HCT116 (cell line): ENCODE measurements at regions not wholly inside any gene's neighbourhood (a gene's known extent, or its start where the extent isn't known, plus 50 kb on each side); places are given as distances from the start of the nearest gene placed in this dataset.

Experiments
- ATAC-seq: fragments of 200-7000 bp; cut with Tn5 transposase; 2 replicates; pipeline ENCODE4 v1.9.1; 2020; ENCODE audit warnings: mild to moderate bottlenecking, moderate library complexity
- BruUV-seq: library from RNA; stranded (reverse); fragments of 400-500 nt; replicated peaks from 2 replicates; lab custom pipeline; 2021; lab: Mats Ljungman, UMichigan
- CTCF ChIA-PET: fragments of 300-600 bp; sonication (Branson Sonifier 250); formaldehyde crosslinking; loops from one replicate; lab custom pipeline; 2021; ENCODE audit warnings: antibody characterized with exemption; lab: Charles Lee
- POLR2A ChIA-PET: fragments of 300-600, 350-600 bp; sonication (Branson Sonifier 250); formaldehyde crosslinking; loops from one replicate; lab custom pipeline; 2021; ENCODE audit warnings: antibody characterized with exemption; lab: Charles Lee
- RAD21 ChIA-PET, 2 experiments: fragments of 300-600 bp; sonication (Branson Sonifier 250); formaldehyde crosslinking; loops; one replicate each; lab custom pipeline; 2023; ENCODE audit warnings: low total read pairs in 2 of 2; ENCODE audit not compliant: uncharacterized antibody in 2 of 2, unreplicated experiment in 2 of 2, low non-redundant PET in 1 of 2; lab: Charles Lee
- DNase-seq: peaks from one replicate; pipeline ENCODE4 v3.0.0-alpha.2; 2010; ENCODE audit warnings: low read depth, low spot score
- H2AFZ ChIP-seq: fragments of 200-600 bp; shearing (Covaris generic), sonication (generic); 2 replicates; pipeline ENCODE4 v1.6.1; 2017; ENCODE audit warnings: low read depth, mixed run types, mixed read lengths, antibody characterized with exemption, low read length; ENCODE audit not compliant: poor library complexity, severe bottlenecking
- H3K27ac ChIP-seq: 2 replicates; pipeline ENCODE4 v1.5.1; 2012; ENCODE audit warnings: low read depth, low read length
- H3K27me3 ChIP-seq: fragments of 200-600 bp; sonication (generic); 2 replicates; pipeline ENCODE4 v1.6.1; 2016; ENCODE audit warnings: mixed run types, low read length, mixed read lengths; ENCODE audit not compliant: insufficient read depth
- H3K36me3 ChIP-seq, 2 experiments: fragments of 200-500 bp in 1 of 2; fragments of 200-600 bp in 1 of 2; sonication (Bioruptor generic) in 1 of 2; sonication (generic) in 1 of 2; 2 replicates each; pipeline versions ENCODE4 v1.5.1 to v1.6.1; 2014 to 2016; ENCODE audit warnings: low read length in 2 of 2, inconsistent platforms in 1 of 2, mixed read lengths in 1 of 2, mixed run types in 1 of 2; ENCODE audit not compliant: insufficient read depth in 2 of 2, control insufficient read depth in 1 of 2
- H3K4me1 ChIP-seq, 2 experiments: fragments of 200-600 bp in 1 of 2; sonication (generic) in 1 of 2; 2 replicates each; pipeline versions ENCODE4 v1.5.1 to v1.6.1; 2012 to 2017; ENCODE audit warnings: low read length in 2 of 2, inconsistent platforms in 1 of 2, mild to moderate bottlenecking in 1 of 2, mixed read lengths in 1 of 2, mixed run types in 1 of 2, moderate library complexity in 1 of 2; ENCODE audit not compliant: insufficient read depth in 2 of 2, control insufficient read depth in 1 of 2
- H3K4me2 ChIP-seq: fragments of 200-600 bp; sonication (generic); 2 replicates; pipeline ENCODE4 v1.6.1; 2017; ENCODE audit warnings: mixed run types, low read length, mixed read lengths
- H3K4me3 ChIP-seq, 2 experiments: fragments of 200-600 bp in 1 of 2; sonication (generic) in 1 of 2; replicated peaks in 1 of 2; 2 replicates each; pipeline ENCODE4 v1.5.1; 2011 to 2016; ENCODE audit warnings: low read length in 2 of 2, control low read depth in 1 of 2, low read depth in 1 of 2, mild to moderate bottlenecking in 1 of 2, mixed read lengths in 1 of 2, mixed run types in 1 of 2
- H3K79me2 ChIP-seq: fragments of 200-600 bp; sonication (generic); 2 replicates; pipeline ENCODE4 v1.6.1; 2017; ENCODE audit warnings: mild to moderate bottlenecking, mixed run types, low read length, moderate library complexity, mixed read lengths; ENCODE audit not compliant: insufficient read depth
- H3K9ac ChIP-seq: fragments of 200-600 bp; sonication (generic); 2 replicates; pipeline ENCODE4 v1.6.1; 2016; ENCODE audit warnings: low read length, mixed read lengths
- H3K9me2 ChIP-seq: fragments of 200-600 bp; sonication (generic), shearing (Covaris generic); 2 replicates; pipeline ENCODE4 v1.6.1; 2017; ENCODE audit warnings: mixed run types, mild to moderate bottlenecking, moderate library complexity; ENCODE audit not compliant: insufficient read depth
- H3K9me3 ChIP-seq, 2 experiments: fragments of 200-500 bp in 1 of 2; fragments of 200-600 bp in 1 of 2; sonication (Bioruptor generic) in 1 of 2; sonication (generic) in 1 of 2; 2 replicates each; pipeline ENCODE4 v1.6.1; 2014 to 2017; ENCODE audit warnings: low read length in 2 of 2, mixed read lengths in 2 of 2, inconsistent platforms in 1 of 2, low read depth in 1 of 2, mild to moderate bottlenecking in 1 of 2, mixed run types in 1 of 2, moderate library complexity in 1 of 2; ENCODE audit not compliant: control insufficient read depth in 1 of 2, insufficient read depth in 1 of 2
- H4K20me1 ChIP-seq: fragments of 200-600 bp; sonication (generic), shearing (Covaris generic); 2 replicates; pipeline ENCODE4 v1.6.1; 2017; ENCODE audit warnings: mixed run types, mild to moderate bottlenecking, moderate library complexity; ENCODE audit not compliant: insufficient read depth
- CEBPB ChIP-seq: IDR thresholded peaks from 2 replicates; pipeline ENCODE4 v1.6.1; 2012; ENCODE audit warnings: low read depth
- ELF1 ChIP-seq: IDR thresholded peaks from 2 replicates; pipeline ENCODE4 v1.6.1; 2012; ENCODE audit warnings: low read depth, borderline replicate concordance
- EZH2 ChIP-seq: fragments of 200-600 bp; sonication (generic); IDR thresholded peaks from 2 replicates; pipeline ENCODE4 v1.6.1; 2017; ENCODE audit warnings: antibody characterized with exemption, mixed run types
- EZH2phosphoT487 ChIP-seq: fragments of 200-600 bp; IDR thresholded peaks from 2 replicates; pipeline ENCODE4 v1.6.1; 2018; ENCODE audit warnings: antibody characterized with exemption, borderline replicate concordance
- FOSL1 ChIP-seq: IDR thresholded peaks from 2 replicates; pipeline ENCODE4 v1.6.1; 2012; ENCODE audit warnings: low read depth
- SIN3A ChIP-seq: IDR thresholded peaks from 2 replicates; pipeline ENCODE4 v1.6.1; 2012; ENCODE audit warnings: low read depth
- SP1 ChIP-seq: IDR thresholded peaks from 2 replicates; pipeline ENCODE4 v1.6.1; 2012; ENCODE audit warnings: low read depth
- TCF7L2 ChIP-seq: IDR thresholded peaks from 2 replicates; pipeline ENCODE4 v1.7.0; 2011; ENCODE audit warnings: borderline replicate concordance, inconsistent platforms; ENCODE audit not compliant: insufficient read depth, insufficient read length; ENCODE audit errors: extremely low read depth
- ZFX ChIP-seq: fragments of 450-650 bp; IDR thresholded peaks from 2 replicates; pipeline ENCODE4 v1.6.1; 2017
- ZNF274 ChIP-seq: fragments of 200-500 bp; sonication (Bioruptor generic); IDR thresholded peaks from 2 replicates; pipeline ENCODE4 v1.6.1; 2014; ENCODE audit warnings: mild to moderate bottlenecking, low read depth, low read length, inconsistent platforms
- intact Hi-C: fragments of 100-400 bp; cut with micrococcal nuclease; formaldehyde crosslinking; loops from 2 replicates; pipeline ENCODE4 v1.10.0; 2022
- TF ChIP-seq, protein P1 (sequence below): IDR thresholded peaks from 2 replicates; pipeline ENCODE4 v1.6.1; 2011; ENCODE audit warnings: mild to moderate bottlenecking, low read length, moderate library complexity; ENCODE audit not compliant: insufficient replicate concordance; ENCODE audit errors: extremely low read depth

DNA sequence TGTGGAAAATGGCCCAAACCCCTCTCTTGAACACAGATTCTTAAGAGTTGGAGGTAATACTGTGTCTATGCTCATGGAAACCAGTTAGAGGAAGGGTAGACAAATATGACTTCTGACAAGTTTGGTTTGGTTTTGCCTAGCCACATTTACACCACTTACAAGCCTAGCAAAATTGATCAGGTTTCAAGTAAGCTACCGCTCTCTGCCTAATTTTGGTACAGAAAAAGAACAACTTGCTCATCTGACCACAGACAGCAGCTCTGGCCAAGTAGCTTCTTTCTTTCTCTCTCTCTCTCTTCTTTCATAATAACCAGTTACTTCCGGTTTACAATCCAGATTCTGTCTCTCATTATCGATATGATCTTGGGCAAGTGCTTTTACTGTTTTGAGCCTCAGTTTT, 260.0 kb downstream of the GLUD2 start:
- no peak for ATAC-seq
- H4K20me1 ChIP-seq, result no peaks in the 10 kb centered on the region
- no peaks in the 10 kb centered on the region for H3K9me3 ChIP-seq
- H3K27me3 ChIP-seq, result no peaks in the 10 kb centered on the region
- intact Hi-C loops, result loop anchor here (10.0 kb wide), 1 partner anchor 513 kb away; no protein-coding TSS in a partner anchor
- H2AFZ ChIP-seq, result no peak overlapping the region
- ChIA-PET POLR2A (no interaction called here), CTCF (no interaction called here), RAD21 (no interaction called here)
- no peaks in the 10 kb centered on the region for H3K79me2 ChIP-seq
- no peak for DNase-seq
- H3K27ac ChIP-seq, result no peak overlapping the region
- BruUV-seq, result no TSS peak
- H3K4me3 ChIP-seq, result no peak overlapping the region
- no peaks in the 10 kb centered on the region for H3K4me1 ChIP-seq
- no peak overlapping the region for H3K9ac ChIP-seq
- no peaks in the 10 kb centered on the region for H3K9me2 ChIP-seq
- H3K36me3 ChIP-seq, result no peaks in the 10 kb centered on the region
- H3K4me2 ChIP-seq, result no peak overlapping the region
- no peak for TF ChIP-seq CEBPB
- no peak for TF ChIP-seq SP1
- no peak for TF ChIP-seq ZNF274
- TF ChIP-seq EZH2phosphoT487, result no peak
- TF ChIP-seq SIN3A, result no peak
- TF ChIP-seq, protein P1, sequence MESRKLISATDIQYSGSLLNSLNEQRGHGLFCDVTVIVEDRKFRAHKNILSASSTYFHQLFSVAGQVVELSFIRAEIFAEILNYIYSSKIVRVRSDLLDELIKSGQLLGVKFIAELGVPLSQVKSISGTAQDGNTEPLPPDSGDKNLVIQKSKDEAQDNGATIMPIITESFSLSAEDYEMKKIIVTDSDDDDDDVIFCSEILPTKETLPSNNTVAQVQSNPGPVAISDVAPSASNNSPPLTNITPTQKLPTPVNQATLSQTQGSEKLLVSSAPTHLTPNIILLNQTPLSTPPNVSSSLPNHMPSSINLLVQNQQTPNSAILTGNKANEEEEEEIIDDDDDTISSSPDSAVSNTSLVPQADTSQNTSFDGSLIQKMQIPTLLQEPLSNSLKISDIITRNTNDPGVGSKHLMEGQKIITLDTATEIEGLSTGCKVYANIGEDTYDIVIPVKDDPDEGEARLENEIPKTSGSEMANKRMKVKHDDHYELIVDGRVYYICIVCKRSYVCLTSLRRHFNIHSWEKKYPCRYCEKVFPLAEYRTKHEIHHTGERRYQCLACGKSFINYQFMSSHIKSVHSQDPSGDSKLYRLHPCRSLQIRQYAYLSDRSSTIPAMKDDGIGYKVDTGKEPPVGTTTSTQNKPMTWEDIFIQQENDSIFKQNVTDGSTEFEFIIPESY, result no peak
- no peak for TF ChIP-seq TCF7L2
- TF ChIP-seq EZH2, result no peak
- TF ChIP-seq FOSL1, result no peak
- no peak for TF ChIP-seq ZFX
- no peak for TF ChIP-seq ELF1
